ENCODE measurements at regions not wholly inside any gene's neighbourhood (a gene's known extent, or its start where the extent isn't known, plus 50 kb on each side); places are given as distances from the start of the nearest gene placed in this dataset.

DNA sequence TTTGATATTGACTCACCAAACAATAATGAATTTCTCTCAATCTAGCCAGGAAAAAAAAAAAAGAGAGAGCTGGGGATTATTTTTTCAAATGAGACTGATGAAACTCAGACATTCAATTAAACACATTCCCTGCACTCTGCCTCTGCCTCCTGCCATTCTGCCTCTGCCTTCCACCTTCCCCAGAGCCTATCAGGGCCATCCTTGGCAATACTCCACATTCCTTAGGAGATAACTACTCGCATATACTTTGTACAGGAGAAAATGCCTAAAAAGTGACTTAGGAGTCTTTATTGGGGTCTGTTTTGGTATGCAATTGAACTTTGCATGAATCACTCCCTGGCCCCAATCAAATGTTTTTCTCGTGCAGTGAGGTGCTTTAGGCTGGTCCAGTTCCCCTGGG lies 246.6 kb upstream of the PLET1 start:
- Histone ChIP-seq H3K4me3 (no peak overlapping the region), H3K27ac (no peak overlapping the region), H3K27me3 (no peaks in the 10 kb centered on the region), H3K36me3 (no peaks in the 10 kb centered on the region), H3K4me1 (no peaks in the 10 kb centered on the region), H3K9me3 (no peaks in the 10 kb centered on the region)
- no peak for DNase-seq (ENCODE audit: extremely low spot score in 2 of 2)
- intact Hi-C loops (cut with DNase I), result no loop called here
- TF ChIP-seq POLR2A (IDR thresholded peaks at IDR 0.05), result no peak
- TF ChIP-seq, protein P1, sequence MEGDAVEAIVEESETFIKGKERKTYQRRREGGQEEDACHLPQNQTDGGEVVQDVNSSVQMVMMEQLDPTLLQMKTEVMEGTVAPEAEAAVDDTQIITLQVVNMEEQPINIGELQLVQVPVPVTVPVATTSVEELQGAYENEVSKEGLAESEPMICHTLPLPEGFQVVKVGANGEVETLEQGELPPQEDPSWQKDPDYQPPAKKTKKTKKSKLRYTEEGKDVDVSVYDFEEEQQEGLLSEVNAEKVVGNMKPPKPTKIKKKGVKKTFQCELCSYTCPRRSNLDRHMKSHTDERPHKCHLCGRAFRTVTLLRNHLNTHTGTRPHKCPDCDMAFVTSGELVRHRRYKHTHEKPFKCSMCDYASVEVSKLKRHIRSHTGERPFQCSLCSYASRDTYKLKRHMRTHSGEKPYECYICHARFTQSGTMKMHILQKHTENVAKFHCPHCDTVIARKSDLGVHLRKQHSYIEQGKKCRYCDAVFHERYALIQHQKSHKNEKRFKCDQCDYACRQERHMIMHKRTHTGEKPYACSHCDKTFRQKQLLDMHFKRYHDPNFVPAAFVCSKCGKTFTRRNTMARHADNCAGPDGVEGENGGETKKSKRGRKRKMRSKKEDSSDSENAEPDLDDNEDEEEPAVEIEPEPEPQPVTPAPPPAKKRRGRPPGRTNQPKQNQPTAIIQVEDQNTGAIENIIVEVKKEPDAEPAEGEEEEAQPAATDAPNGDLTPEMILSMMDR (IDR thresholded peaks at IDR 0.05), result no peak
- no peak for TF ChIP-seq POLR2AphosphoS5 (IDR thresholded peaks at IDR 0.05; ENCODE audit: insufficient read depth in 1 of 2, low read depth in 1 of 2)

DNA sequence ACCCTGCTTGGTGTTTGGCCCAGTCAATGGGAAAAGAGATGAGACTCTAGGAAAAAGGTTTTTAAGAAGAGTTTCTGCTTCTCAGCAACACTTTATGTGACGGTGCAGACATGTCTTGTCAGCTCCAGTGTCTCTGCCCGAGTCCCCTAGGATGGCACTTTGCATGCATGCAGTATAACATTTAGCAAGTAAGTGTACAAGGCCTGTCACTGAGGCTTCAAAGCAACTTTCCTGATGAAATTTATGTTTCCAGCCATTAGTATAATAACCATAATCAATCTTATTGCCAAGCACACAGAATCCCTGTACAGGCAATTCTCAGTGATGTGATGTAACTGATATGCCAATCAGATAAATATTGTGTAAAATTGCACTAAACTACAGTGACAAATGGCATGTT lies 248.1 kb upstream of the PLET1 start:
- intact Hi-C loops (cut with DNase I), result no loop called here
- no peak for DNase-seq (ENCODE audit: extremely low spot score in 2 of 2)
- no peak for TF ChIP-seq POLR2AphosphoS5 (IDR thresholded peaks at IDR 0.05; ENCODE audit: insufficient read depth in 1 of 2, low read depth in 1 of 2)
- no peaks in the 10 kb centered on the region for H3K4me1 ChIP-seq
- H3K4me3 ChIP-seq, result no peak overlapping the region
- no peak overlapping the region for H3K27ac ChIP-seq
- no peaks in the 10 kb centered on the region for H3K36me3 ChIP-seq
- H3K9me3 ChIP-seq, result no peaks in the 10 kb centered on the region
- H3K27me3 ChIP-seq, result no peaks in the 10 kb centered on the region

DNA sequence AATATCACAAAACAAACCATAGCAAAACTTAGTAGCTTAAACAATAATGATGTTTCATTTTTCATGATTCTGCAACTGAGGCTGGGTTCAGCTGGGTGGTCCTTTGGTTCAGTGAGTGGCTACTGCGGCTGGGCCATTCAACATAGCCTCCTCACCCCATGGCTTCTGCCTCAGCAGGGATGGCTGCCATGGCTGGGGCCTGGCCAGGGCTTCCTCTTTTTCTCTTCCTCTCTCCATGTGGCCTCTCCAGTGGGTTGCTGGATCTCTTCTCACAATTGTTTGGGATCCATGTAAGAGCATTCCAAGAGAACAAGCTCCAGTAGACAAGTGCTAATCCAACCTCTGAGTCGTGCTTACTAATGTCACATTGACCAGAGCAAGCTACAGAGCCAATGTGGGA lies 248.6 kb upstream of the PLET1 start:
- Histone ChIP-seq H3K27me3 (no peaks in the 10 kb centered on the region), H3K36me3 (no peaks in the 10 kb centered on the region), H3K9me3 (no peaks in the 10 kb centered on the region), H3K4me1 (no peaks in the 10 kb centered on the region), H3K4me3 (no peak overlapping the region), H3K27ac (no peak overlapping the region)
- intact Hi-C loops (cut with DNase I), result no loop called here
- TF ChIP-seq POLR2A (IDR thresholded peaks at IDR 0.05) (no peak), POLR2AphosphoS5 (IDR thresholded peaks at IDR 0.05; ENCODE audit: insufficient read depth in 1 of 2, low read depth in 1 of 2) (no peak)
- TF ChIP-seq, protein P1 (IDR thresholded peaks at IDR 0.05), result no peak
- DNase-seq (ENCODE audit: extremely low spot score in 2 of 2), result no peak

DNA sequence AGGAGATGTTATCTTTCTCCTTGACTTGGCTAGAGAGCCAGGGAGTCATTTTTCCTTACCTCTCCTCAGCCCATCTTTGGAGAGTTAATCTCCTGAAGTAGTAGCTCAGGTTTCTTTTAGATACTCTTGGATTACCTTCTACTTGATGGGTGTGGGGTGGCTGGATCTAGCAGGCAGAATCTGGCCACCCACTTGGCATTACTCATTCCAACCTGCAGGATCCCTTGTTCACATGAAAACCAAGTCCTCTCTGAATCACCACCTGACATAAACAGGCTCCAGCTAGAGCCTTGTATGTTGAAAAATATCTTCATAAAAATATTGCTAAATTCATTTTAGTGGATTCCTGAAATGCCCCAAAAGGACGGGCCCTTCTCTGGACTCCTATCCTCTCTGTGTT lies 250.6 kb upstream of the PLET1 start:
- no peak overlapping the region for H3K4me3 ChIP-seq
- no peaks in the 10 kb centered on the region for H3K4me1 ChIP-seq
- TF ChIP-seq POLR2AphosphoS5 (IDR thresholded peaks at IDR 0.05; ENCODE audit: insufficient read depth in 1 of 2, low read depth in 1 of 2), result no peak
- TF ChIP-seq, protein P1 (IDR thresholded peaks at IDR 0.05), result no peak
- no peak for TF ChIP-seq POLR2A (IDR thresholded peaks at IDR 0.05)
- intact Hi-C loops (cut with DNase I), result no loop called here
- H3K36me3 ChIP-seq, result no peaks in the 10 kb centered on the region
- no peak for DNase-seq (ENCODE audit: extremely low spot score in 2 of 2)
- no peaks in the 10 kb centered on the region for H3K9me3 ChIP-seq
- H3K27me3 ChIP-seq, result no peaks in the 10 kb centered on the region
- no peak overlapping the region for H3K27ac ChIP-seq

DNA sequence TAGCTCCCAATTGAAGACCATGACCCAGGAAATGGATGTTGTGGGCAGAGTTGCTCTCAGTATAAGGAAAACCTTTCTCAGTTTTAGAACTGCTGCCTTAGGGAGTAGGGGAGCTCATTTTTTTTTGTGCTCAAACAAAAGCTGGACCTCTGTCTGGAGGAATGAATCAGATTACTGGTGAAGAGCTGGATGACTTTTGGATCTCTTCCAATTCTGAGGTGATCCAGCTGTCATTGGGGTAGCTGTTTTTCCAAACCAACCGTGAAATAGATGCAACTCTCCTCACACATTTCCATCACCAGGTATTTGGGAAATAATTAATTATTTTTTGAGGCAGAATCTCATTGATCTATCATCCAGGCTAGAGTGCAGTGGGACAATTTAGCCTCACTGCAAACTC lies 251.3 kb upstream of the PLET1 start:
- DNase-seq (ENCODE audit: extremely low spot score in 2 of 2), result no peak
- H3K4me3 ChIP-seq, result no peak overlapping the region
- H3K9me3 ChIP-seq, result no peaks in the 10 kb centered on the region
- no peak overlapping the region for H3K27ac ChIP-seq
- no peaks in the 10 kb centered on the region for H3K27me3 ChIP-seq
- TF ChIP-seq POLR2AphosphoS5 (IDR thresholded peaks at IDR 0.05; ENCODE audit: insufficient read depth in 1 of 2, low read depth in 1 of 2), result no peak
- TF ChIP-seq, protein P1 (IDR thresholded peaks at IDR 0.05), result no peak
- no peak for TF ChIP-seq POLR2A (IDR thresholded peaks at IDR 0.05)
- intact Hi-C loops (cut with DNase I), result no loop called here
- H3K4me1 ChIP-seq, result no peaks in the 10 kb centered on the region
- no peaks in the 10 kb centered on the region for H3K36me3 ChIP-seq

DNA sequence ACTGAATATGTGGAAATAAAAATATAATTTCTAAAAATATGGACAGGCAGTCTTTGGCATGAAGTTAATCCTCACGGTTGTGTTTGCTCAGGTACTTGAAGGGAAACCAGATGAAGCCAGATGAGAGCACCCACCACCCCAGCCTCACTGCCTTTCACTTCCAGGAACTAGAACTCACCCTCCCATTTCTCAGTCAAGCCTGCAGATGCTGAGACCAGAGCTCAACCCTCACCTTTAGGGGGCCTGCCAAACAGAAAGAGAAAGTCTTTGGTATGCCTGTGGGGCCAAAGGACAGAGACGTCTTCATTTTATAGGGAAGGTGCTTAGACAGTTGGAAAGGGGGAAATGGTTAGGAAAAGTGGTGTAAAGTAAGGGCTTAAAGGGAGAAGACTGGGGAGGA lies 252.8 kb upstream of the PLET1 start:
- Histone ChIP-seq H3K27me3 (no peaks in the 10 kb centered on the region), H3K36me3 (no peaks in the 10 kb centered on the region), H3K27ac (no peak overlapping the region), H3K9me3 (no peaks in the 10 kb centered on the region), H3K4me1 (no peaks in the 10 kb centered on the region), H3K4me3 (no peak overlapping the region)
- TF ChIP-seq POLR2AphosphoS5 (IDR thresholded peaks at IDR 0.05; ENCODE audit: insufficient read depth in 1 of 2, low read depth in 1 of 2), result no peak
- TF ChIP-seq, protein P1 (IDR thresholded peaks at IDR 0.05), result no peak
- no peak for TF ChIP-seq POLR2A (IDR thresholded peaks at IDR 0.05)
- DNase-seq (ENCODE audit: extremely low spot score in 2 of 2), result no peak
- intact Hi-C loops (cut with DNase I), result no loop called here

Data from vagina (tissue), 2 donors.